ENCODE measurements at regions not wholly inside any gene's neighbourhood (a gene's known extent, or its start where the extent isn't known, plus 50 kb on each side); places are given as distances from the start of the nearest gene placed in this dataset.
A peak's percentile ranks its signal among the peaks of the same experiment; 100 is the strongest.

DNA sequence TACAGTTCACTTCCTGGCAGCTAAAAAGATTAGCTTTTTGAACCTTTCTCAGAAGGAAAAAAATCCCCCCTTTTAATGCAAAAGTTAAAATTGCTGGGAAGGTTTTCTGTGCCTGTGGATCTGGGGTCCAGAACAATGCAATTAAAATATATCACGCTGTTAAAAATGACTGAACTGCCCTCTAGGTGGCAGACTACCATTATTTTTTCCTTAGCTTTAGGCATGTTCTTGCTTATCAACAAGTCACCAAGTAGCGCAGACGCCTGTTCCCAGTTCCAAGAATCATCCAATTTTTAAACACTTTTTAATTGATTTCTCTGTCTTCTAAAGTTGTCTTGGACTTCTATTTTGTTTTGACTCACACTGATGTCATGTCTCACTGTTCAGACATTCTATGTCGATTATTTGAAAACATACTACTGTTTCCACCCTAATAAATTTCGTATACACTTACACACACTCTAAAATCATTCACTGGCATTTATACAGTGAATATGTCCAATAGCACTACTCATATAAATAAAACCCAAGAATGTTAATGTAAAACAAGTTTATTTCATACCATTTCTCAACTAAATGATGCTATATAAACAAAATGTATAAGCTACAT is 661.6 kb downstream of the RAPGEF2 start:
- no peak overlapping the region for H3K9ac ChIP-seq (ENCODE audit: low read depth, low read length)
- no peak overlapping the region for H3K27ac ChIP-seq (ENCODE audit: low read length)
- H3K4me2 ChIP-seq (ENCODE audit: insufficient read depth, low read length) = no peak overlapping the region
- TF ChIP-seq, protein P1, sequence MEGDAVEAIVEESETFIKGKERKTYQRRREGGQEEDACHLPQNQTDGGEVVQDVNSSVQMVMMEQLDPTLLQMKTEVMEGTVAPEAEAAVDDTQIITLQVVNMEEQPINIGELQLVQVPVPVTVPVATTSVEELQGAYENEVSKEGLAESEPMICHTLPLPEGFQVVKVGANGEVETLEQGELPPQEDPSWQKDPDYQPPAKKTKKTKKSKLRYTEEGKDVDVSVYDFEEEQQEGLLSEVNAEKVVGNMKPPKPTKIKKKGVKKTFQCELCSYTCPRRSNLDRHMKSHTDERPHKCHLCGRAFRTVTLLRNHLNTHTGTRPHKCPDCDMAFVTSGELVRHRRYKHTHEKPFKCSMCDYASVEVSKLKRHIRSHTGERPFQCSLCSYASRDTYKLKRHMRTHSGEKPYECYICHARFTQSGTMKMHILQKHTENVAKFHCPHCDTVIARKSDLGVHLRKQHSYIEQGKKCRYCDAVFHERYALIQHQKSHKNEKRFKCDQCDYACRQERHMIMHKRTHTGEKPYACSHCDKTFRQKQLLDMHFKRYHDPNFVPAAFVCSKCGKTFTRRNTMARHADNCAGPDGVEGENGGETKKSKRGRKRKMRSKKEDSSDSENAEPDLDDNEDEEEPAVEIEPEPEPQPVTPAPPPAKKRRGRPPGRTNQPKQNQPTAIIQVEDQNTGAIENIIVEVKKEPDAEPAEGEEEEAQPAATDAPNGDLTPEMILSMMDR (IDR thresholded peaks at IDR 0.05; ENCODE audit: borderline replicate concordance, extremely low read depth, low read length, poor library complexity, severe bottlenecking) = peak; percentile 63
- TF ChIP-seq EZH2 (IDR thresholded peaks at IDR 0.05; ENCODE audit: borderline replicate concordance, low read depth, low read length, severe bottlenecking) = no peak
- DNase-seq = no peak
- H3K4me1 ChIP-seq (ENCODE audit: insufficient read depth, low read length) = no peaks in the 10 kb centered on the region
- no peaks in the 10 kb centered on the region for H3K27me3 ChIP-seq (ENCODE audit: insufficient read depth, low read length, poor library complexity)
- no peak overlapping the region for H2AFZ ChIP-seq (ENCODE audit: low read depth, low read length)
- H3K9me3 ChIP-seq (ENCODE audit: insufficient read depth, low read length, severe bottlenecking) = no peaks in the 10 kb centered on the region
- no peaks in the 10 kb centered on the region for H3K79me2 ChIP-seq (ENCODE audit: insufficient read depth, low read length)
- no peaks in the 10 kb centered on the region for H4K20me1 ChIP-seq (ENCODE audit: insufficient read depth, low read length)
- peak; percentile 64; the same call in 2 of the 3 replicates for ATAC-seq (ENCODE audit: insufficient read depth, low read depth)
- H3K4me3 ChIP-seq (ENCODE audit: low read depth in 1 of 2, low read length in 2 of 2) = no peak overlapping the region
- H3K36me3 ChIP-seq (ENCODE audit: insufficient read depth, low read length) = no peaks in the 10 kb centered on the region

DNA sequence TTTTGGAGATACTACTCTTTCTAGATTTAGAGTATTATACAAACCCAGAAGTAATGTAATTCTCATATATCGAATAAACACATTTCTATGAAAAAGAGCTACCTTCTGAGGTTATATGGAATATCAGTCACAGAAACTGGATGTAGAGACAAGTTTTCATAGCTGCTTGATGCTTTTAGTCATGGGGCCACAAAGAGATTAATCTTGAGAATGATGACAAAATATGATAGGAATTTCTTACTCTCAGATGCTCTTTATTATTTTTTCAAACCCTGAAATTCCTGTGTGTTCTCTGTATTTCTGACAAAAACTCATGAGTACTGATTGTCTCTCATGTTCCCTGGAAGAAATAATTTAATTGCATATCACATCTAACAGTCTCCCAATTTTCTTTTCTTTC is 662.5 kb downstream of the RAPGEF2 start:
- Histone ChIP-seq H2AFZ (ENCODE audit: low read depth, low read length) (no peak overlapping the region), H3K79me2 (ENCODE audit: insufficient read depth, low read length) (no peaks in the 10 kb centered on the region), H3K4me1 (ENCODE audit: insufficient read depth, low read length) (no peaks in the 10 kb centered on the region), H3K27ac (ENCODE audit: low read length) (no peak overlapping the region), H3K4me3 (ENCODE audit: low read depth in 1 of 2, low read length in 2 of 2) (no peak overlapping the region), H3K4me2 (ENCODE audit: insufficient read depth, low read length) (no peak overlapping the region), H3K27me3 (ENCODE audit: insufficient read depth, low read length, poor library complexity) (no peaks in the 10 kb centered on the region), H4K20me1 (ENCODE audit: insufficient read depth, low read length) (no peaks in the 10 kb centered on the region), H3K9me3 (ENCODE audit: insufficient read depth, low read length, severe bottlenecking) (no peaks in the 10 kb centered on the region), H3K9ac (ENCODE audit: low read depth, low read length) (no peak overlapping the region), H3K36me3 (ENCODE audit: insufficient read depth, low read length) (no peaks in the 10 kb centered on the region)
- no peak for DNase-seq
- no peak for ATAC-seq (ENCODE audit: insufficient read depth, low read depth)
- no peak for TF ChIP-seq EZH2 (IDR thresholded peaks at IDR 0.05; ENCODE audit: borderline replicate concordance, low read depth, low read length, severe bottlenecking)
- TF ChIP-seq, protein P1 (IDR thresholded peaks at IDR 0.05; ENCODE audit: borderline replicate concordance, extremely low read depth, low read length, poor library complexity, severe bottlenecking) = no peak

DNA sequence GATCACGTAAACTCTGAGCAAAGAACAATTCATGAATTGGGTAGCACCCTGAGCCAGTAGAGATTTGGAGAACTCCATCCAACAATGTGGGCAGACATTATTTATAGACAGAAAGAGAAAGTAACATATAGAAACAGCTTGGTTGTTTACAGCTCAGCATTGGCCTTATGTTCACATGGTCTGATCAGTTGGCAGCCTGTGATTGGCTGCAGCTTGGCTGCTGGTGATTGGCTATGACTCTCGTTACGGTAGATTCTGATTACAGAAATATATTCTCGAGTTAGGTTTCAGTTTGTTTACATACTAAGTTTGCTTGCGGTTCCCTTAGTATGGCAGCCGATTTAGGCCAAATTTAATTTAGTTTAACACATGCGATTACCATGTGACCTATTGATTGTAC is 663.4 kb downstream of the RAPGEF2 start:
- H3K4me3 ChIP-seq (ENCODE audit: low read depth in 1 of 2, low read length in 2 of 2) = no peak overlapping the region
- no peaks in the 10 kb centered on the region for H3K79me2 ChIP-seq (ENCODE audit: insufficient read depth, low read length)
- H4K20me1 ChIP-seq (ENCODE audit: insufficient read depth, low read length) = no peaks in the 10 kb centered on the region
- DNase-seq (no peak), ATAC-seq (ENCODE audit: insufficient read depth, low read depth) (no peak)
- H3K4me2 ChIP-seq (ENCODE audit: insufficient read depth, low read length) = no peak overlapping the region
- no peaks in the 10 kb centered on the region for H3K9me3 ChIP-seq (ENCODE audit: insufficient read depth, low read length, severe bottlenecking)
- no peak for TF ChIP-seq EZH2 (IDR thresholded peaks at IDR 0.05; ENCODE audit: borderline replicate concordance, low read depth, low read length, severe bottlenecking)
- TF ChIP-seq, protein P1 (IDR thresholded peaks at IDR 0.05; ENCODE audit: borderline replicate concordance, extremely low read depth, low read length, poor library complexity, severe bottlenecking) = no peak
- H3K27me3 ChIP-seq (ENCODE audit: insufficient read depth, low read length, poor library complexity) = no peaks in the 10 kb centered on the region
- H3K27ac ChIP-seq (ENCODE audit: low read length) = no peak overlapping the region
- no peaks in the 10 kb centered on the region for H3K36me3 ChIP-seq (ENCODE audit: insufficient read depth, low read length)
- no peaks in the 10 kb centered on the region for H3K4me1 ChIP-seq (ENCODE audit: insufficient read depth, low read length)
- no peak overlapping the region for H2AFZ ChIP-seq (ENCODE audit: low read depth, low read length)
- no peak overlapping the region for H3K9ac ChIP-seq (ENCODE audit: low read depth, low read length)
